SK-N-SH treated with all-trans-retinoic acid at 6 μM for 48 hours (cell line): ENCODE measurements at regions not wholly inside any gene's neighbourhood (a gene's known extent, or its start where the extent isn't known, plus 50 kb on each side); places are given as distances from the start of the nearest gene placed in this dataset.

ENCODE experiments used
- ARNTL ChIP-seq: fragments of 450-650 bp; formaldehyde crosslinking; IDR thresholded peaks from 2 replicates; pipeline ENCODE4 v1.5.0; 2020; ENCODE audit warnings: low read depth, mild to moderate bottlenecking, moderate library complexity, borderline replicate concordance
- BACH2 ChIP-seq: fragments of 250-450 bp; sonication (Bioruptor Pico); IDR thresholded peaks from 2 replicates; pipeline ENCODE4 v1.9.0; 2021; ENCODE audit warnings: mild to moderate bottlenecking, borderline replicate concordance
- CREB5 ChIP-seq: fragments of 250-450 bp; sonication (Bioruptor Pico); IDR thresholded peaks from 2 replicates; pipeline ENCODE4 v1.5.1; 2020; ENCODE audit warnings: low read depth, mild to moderate bottlenecking, moderate library complexity
- ZC3H10 ChIP-seq: fragments of 250-450 bp; sonication (Bioruptor Pico); IDR thresholded peaks from 2 replicates; pipeline ENCODE4 v1.5.1; 2021; ENCODE audit warnings: mild to moderate bottlenecking, moderate library complexity
- ZNF565 ChIP-seq: fragments of 450-650 bp; formaldehyde crosslinking; conservative IDR thresholded peaks from 2 replicates; pipeline ENCODE4 v1.5.0; 2020; ENCODE audit warnings: low read depth, mild to moderate bottlenecking, moderate library complexity

- no peak for TF ChIP-seq ARNTL (CRISPR knock-in tag)
- TF ChIP-seq ZC3H10 (CRISPR knock-in tag) = no peak
- no peak for TF ChIP-seq BACH2 (CRISPR knock-in tag)
- TF ChIP-seq CREB5 (CRISPR knock-in tag) = no peak
- no peak for TF ChIP-seq ZNF565 (CRISPR knock-in tag)
Observed at GRCh38 chr3:59517388-59517787, 467.6 kb upstream of the CFAP20DC start.
